Lower leg skin (tissue), 3 donors: ENCODE measurements at regions not wholly inside any gene's neighbourhood (a gene's known extent, or its start where the extent isn't known, plus 50 kb on each side); places are given as distances from the start of the nearest gene placed in this dataset.

Experiments used
- POLR2A ChIP-seq, 2 donors: fragments of 450-650 bp; IDR thresholded peaks; one replicate each; pipeline ENCODE4 v1.6.1; 2016 to 2017; ENCODE audit warnings: antibody characterized with exemption in 2 of 2, mild to moderate bottlenecking in 1 of 2, moderate library complexity in 1 of 2
- TF ChIP-seq, protein P1 (sequence below), 3 donors: fragments of 450-650 bp; IDR thresholded peaks; one replicate each; pipeline ENCODE4 v1.5.1; 2016; ENCODE audit warnings: antibody characterized with exemption in 3 of 3, mild to moderate bottlenecking in 3 of 3, moderate library complexity in 2 of 3

DNA sequence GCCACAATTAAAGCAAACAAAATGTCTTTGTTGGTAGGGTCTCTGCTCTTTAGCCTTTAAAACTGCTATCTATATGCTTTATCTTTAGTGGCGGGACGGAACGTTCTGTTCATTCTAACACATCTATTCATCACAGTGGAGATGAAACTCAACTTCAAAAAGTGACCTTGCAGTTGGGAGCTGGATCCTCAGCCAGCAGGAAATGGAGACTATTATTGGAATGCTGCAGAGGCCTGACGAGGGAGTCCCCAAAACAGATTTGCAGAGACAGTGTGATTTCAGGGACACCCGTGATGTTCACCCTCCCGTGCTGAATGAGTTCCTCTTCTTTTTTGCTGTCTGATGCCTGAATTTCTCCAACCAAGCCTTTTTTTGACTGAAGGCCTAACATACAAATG is 306.0 kb upstream of the SHH start:
- TF ChIP-seq POLR2A (IDR thresholded peaks at IDR 0.05), result no peak
- TF ChIP-seq, protein P1, sequence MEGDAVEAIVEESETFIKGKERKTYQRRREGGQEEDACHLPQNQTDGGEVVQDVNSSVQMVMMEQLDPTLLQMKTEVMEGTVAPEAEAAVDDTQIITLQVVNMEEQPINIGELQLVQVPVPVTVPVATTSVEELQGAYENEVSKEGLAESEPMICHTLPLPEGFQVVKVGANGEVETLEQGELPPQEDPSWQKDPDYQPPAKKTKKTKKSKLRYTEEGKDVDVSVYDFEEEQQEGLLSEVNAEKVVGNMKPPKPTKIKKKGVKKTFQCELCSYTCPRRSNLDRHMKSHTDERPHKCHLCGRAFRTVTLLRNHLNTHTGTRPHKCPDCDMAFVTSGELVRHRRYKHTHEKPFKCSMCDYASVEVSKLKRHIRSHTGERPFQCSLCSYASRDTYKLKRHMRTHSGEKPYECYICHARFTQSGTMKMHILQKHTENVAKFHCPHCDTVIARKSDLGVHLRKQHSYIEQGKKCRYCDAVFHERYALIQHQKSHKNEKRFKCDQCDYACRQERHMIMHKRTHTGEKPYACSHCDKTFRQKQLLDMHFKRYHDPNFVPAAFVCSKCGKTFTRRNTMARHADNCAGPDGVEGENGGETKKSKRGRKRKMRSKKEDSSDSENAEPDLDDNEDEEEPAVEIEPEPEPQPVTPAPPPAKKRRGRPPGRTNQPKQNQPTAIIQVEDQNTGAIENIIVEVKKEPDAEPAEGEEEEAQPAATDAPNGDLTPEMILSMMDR (IDR thresholded peaks at IDR 0.05), result no peak
